ENCODE measurements at regions not wholly inside any gene's neighbourhood (a gene's known extent, or its start where the extent isn't known, plus 50 kb on each side); places are given as distances from the start of the nearest gene placed in this dataset.

GRCh38 chr6:30411515-30412207, 66.7 kb downstream of the RPP21 start (continued):
- TF ChIP-seq ZSCAN4 (tag by site-specific recombination; IDR thresholded peaks at IDR 0.05) (no peak), ZNF211 (tag by site-specific recombination; IDR thresholded peaks at IDR 0.05; ENCODE audit: low read depth) (no peak), ZBTB7A (tag by site-specific recombination; IDR thresholded peaks at IDR 0.05; ENCODE audit: low read depth) (no peak), REST (tag by site-specific recombination; IDR thresholded peaks at IDR 0.05) (no peak), ZNF2 (tag by site-specific recombination; IDR thresholded peaks at IDR 0.05) (0 out of 2 replicates have a peak, but pooled peaks have one; percentile 46), FEZF1 (tag by site-specific recombination; IDR thresholded peaks at IDR 0.05) (no peak), ZNF335 (tag by site-specific recombination; conservative IDR thresholded peaks at IDR 0.05) (no peak), ZFHX2 (tag by site-specific recombination; conservative IDR thresholded peaks at IDR 0.05) (peak; percentile 46), ZNF140 (tag by site-specific recombination; IDR thresholded peaks at IDR 0.05) (no peak), ZNF776 (tag by site-specific recombination; IDR thresholded peaks at IDR 0.05; ENCODE audit: borderline replicate concordance) (no peak), ZNF174 (tag by site-specific recombination; IDR thresholded peaks at IDR 0.05) (no peak), ZNF184 (tag by site-specific recombination; IDR thresholded peaks at IDR 0.05) (no peak), ZSCAN18 (tag by site-specific recombination; IDR thresholded peaks at IDR 0.05) (no peak), ZFP37 (tag by site-specific recombination; IDR thresholded peaks at IDR 0.05) (no peak), ZNF654 (tag by site-specific recombination; IDR thresholded peaks at IDR 0.05; ENCODE audit: low read depth) (peak; percentile 63), KLF7 (tag by site-specific recombination; IDR thresholded peaks at IDR 0.05; ENCODE audit: borderline replicate concordance) (no peak), ZNF561 (tag by site-specific recombination; IDR thresholded peaks at IDR 0.05; ENCODE audit: borderline replicate concordance) (0 out of 2 replicates have a peak, but pooled peaks have one; percentile 48), ZSCAN30 (tag by site-specific recombination; IDR thresholded peaks at IDR 0.05) (0 out of 2 replicates have a peak, but pooled peaks have one; percentile 34), ZNF777 (tag by site-specific recombination; IDR thresholded peaks at IDR 0.05; ENCODE audit: borderline replicate concordance) (no peak), SCRT1 (tag by site-specific recombination; IDR thresholded peaks at IDR 0.05; ENCODE audit: borderline replicate concordance) (no peak), ZNF366 (tag by site-specific recombination; conservative IDR thresholded peaks at IDR 0.05) (no peak), ZBTB6 (tag by site-specific recombination; IDR thresholded peaks at IDR 0.05) (no peak), KLF16 (tag by site-specific recombination; IDR thresholded peaks at IDR 0.05) (no peak), ZNF529 (tag by site-specific recombination; IDR thresholded peaks at IDR 0.05; ENCODE audit: insufficient replicate concordance) (no peak), YY2 (tag by site-specific recombination; IDR thresholded peaks at IDR 0.05) (no peak), HOXA7 (CRISPR knock-in tag; IDR thresholded peaks at IDR 0.05; ENCODE audit: borderline replicate concordance) (no peak), RBAK (tag by site-specific recombination; IDR thresholded peaks at IDR 0.05) (no peak), OVOL3 (tag by site-specific recombination; IDR thresholded peaks at IDR 0.05) (no peak), OSR2 (tag by site-specific recombination; IDR thresholded peaks at IDR 0.05) (no peak), ZBTB17 (tag by site-specific recombination; IDR thresholded peaks at IDR 0.05) (no peak), TRIM28 (IDR thresholded peaks at IDR 0.05; ENCODE audit: borderline replicate concordance, low read length) (no peak), ZNF580 (tag by site-specific recombination; IDR thresholded peaks at IDR 0.05) (no peak), ZNF624 (tag by site-specific recombination; IDR thresholded peaks at IDR 0.05) (no peak), ZNF416 (tag by site-specific recombination; IDR thresholded peaks at IDR 0.05) (no peak), ZNF76 (tag by site-specific recombination; IDR thresholded peaks at IDR 0.05; ENCODE audit: borderline replicate concordance, low read depth) (no peak)
